GM19463 (cell line): ENCODE measurements at regions not wholly inside any gene's neighbourhood (a gene's known extent, or its start where the extent isn't known, plus 50 kb on each side); places are given as distances from the start of the nearest gene placed in this dataset.
"Not testable (repeated sequence)": the region's sequence is repeated elsewhere in the genome, so short reads cannot be mapped to it uniquely, and the experiment has no call there.

Source experiments
- ATAC-seq: cut with Tn5 transposase; IDR thresholded peaks from one replicate; pipeline ENCODE4 v1.9.1; 2021; ENCODE audit warnings: mild to moderate bottlenecking, moderate library complexity; ENCODE audit not compliant: unreplicated experiment

DNA sequence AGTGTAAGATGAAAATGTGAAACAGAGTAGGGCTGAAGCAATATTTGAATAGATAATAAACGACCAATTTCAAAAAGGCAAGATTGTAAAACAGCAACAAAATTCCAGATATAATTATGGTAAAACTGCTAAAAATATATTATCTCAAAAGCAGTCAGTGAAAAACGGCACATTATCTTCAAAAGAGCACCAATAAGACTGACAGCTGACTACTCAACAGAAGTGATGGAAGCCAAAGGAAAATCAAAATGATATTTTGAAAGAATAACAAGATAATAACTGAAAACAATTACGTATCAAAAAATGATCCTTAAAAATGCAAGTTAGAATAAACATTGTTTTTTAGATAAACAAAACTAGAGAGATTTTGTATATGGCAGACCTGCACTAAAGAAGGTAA lies 920.6 kb upstream of the FAM98A start:
- ATAC-seq: no peak

DNA sequence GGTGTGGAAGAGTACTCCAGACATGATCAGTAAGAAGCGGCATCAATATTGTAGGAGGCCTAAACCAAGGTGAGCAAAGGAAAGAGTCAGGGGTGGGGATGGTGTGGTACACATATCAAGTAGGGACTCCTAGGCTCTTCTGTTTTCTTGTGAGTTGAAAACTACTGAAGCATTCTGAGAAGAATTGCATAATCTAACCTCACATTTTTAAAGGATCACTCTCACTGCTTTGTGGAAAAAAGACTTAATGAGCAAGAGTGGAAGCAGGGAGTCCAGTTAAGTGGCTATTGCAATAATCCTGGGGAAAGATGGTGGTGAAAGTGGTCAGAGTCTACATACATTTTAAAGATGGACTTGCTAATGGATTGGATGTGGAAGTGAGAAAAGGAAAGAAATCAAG lies 899.5 kb upstream of the FAM98A start:
- no peak for ATAC-seq

DNA sequence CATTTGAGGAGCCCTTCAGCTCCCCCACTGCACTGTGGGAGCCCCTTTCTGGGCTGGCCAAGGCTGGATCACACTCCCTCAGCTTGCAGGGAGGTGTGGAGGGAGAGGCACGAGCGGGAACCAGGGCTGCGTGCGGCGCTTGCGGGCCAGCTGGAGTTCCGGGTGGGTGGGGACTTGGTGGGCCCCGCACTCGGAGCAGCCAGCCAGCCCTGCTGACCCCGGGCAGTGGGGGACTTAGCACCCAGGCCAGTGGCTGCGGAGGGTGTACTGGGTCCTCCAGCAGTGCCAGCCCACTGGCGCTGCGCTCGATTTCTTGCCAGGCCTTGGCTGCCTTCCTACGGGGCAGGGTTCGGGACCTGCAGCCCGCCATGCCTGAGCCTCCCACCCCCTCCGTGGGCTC lies 895.1 kb upstream of the FAM98A start:
- not testable (repeated sequence) for ATAC-seq

DNA sequence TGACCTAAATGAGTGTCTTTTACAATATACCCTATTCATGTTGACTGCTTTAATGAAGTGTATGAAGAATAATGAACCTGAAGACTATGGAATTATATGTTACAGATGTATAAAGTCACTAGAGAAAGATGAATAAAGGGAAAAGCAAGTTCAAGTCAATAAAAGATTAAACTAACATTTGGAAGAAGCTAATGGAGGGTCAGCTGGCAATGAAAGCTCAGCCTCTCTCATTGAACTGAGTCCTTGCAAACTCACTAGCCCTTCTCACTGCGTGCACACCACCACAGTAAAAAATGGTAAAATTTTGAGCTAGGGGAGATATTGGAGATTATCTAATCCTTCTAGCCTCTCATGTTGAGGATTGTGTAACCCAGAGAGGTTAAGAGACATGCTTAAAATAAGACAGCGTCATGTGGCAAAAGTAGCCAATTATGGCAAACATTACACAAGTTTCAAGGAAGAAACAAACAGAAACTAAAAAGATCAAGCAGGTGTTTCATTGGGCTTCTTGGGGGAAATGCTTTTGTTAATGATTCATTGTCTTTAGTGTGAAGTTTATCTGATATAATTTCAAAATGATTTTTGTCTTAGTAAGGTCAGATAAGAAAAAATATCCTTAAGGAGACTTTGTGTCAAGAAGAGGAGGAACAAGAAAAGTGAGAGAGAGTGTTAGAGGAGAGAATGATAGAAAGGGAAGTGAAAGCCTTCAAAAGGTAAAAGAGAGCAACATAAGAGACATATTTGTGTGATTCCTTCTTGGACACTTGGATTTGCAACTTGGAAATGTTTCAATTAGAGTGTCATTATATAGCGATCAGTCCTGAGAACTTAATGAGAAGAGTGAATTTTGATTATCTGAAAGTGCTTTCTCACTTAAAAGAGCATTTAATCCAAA lies 893.7 kb upstream of the FAM98A start:
- peak; percentile 48 for ATAC-seq

DNA sequence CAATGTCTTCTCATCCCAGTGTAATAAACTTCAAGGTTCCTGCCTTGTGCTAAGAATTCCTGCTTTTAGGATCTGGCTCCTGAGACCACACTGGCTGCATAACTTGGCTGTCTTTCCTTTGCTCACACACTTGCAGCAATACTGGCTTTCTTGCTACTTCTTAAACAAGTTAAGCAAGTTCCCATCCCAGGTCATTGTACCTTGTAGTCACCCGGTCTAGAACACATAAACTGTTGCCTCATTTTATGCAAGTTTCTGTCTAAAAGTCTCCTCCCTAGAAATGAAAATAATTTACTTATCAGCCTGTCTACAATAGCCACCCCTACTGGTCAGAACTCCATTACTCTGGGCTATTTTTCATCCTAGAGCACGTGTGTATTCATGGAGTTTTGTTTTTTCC lies 887.9 kb upstream of the FAM98A start:
- ATAC-seq: no peak

DNA sequence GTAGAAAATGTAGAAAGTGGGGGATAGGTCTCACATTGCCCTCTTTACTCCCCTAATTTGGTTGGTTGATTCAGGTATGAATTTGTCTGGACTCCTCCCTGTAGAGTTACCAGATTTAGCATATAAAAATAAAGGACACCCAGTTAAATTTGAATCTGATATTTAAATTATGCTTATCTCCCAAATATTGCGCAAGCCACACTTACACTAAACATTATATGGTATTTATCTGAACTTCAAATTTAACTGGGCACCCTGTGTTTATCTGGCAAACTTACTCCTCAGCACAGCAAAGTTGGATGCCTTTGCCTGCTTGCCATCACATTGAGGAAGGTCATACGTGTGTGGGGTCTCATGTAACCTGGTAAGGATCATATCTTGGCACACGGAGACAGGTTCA lies 882.4 kb upstream of the FAM98A start:
- no peak for ATAC-seq

DNA sequence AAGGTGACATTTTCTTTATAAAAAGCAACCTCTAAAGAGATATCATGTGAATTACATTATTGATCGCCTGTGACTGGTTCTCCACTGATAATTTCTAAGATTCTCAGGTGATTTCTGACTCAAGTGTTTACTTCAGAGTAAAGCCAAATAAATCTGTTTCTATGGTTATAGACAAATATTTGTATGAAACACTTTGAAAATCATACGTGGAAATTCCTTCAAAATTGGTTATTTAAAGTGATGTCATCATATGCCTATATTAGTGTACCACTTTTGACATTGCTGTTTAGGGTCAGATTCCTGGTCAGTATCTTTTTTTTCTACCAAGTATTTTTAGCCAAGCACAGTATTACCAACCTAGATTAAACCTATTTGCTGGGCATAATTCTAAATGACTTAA lies 881.3 kb upstream of the FAM98A start:
- no peak for ATAC-seq

DNA sequence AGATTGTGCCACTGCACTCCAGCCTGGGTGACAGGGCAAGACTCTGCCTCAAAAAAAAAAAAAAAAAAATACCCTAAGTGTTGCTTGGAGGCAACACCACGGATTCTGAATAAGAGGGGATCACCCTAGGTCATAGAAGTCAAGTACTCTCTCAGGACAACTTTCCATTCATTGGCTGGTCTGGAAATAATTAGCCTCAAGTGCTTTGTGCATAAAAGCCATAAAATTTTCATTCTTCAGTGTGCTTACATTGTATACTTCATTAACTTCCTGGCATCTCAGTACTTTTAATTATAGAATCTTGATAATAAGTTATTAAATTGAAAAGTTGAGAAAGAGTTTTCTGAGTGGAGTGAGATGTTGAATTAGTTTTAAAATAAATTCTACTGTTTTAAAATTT lies 876.1 kb upstream of the FAM98A start:
- no peak for ATAC-seq

DNA sequence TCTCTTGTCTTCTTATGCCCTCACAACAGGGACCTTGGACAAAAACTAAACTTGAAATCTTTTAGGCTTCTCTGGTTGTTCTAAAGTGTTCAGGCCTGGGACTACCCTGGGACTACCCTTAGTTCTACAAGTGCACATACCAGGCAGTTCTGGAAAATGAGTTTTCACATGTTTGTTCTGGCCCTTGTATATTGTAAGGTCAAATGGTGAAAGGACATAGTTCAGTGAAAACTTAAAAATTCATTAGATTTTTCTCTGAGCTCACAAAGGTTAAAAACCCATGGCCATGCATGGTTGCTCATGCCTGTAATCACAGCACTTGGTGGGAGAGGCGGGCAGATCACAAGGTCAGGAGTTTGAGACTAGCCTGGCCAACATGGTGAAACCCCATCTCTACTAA lies 875.5 kb upstream of the FAM98A start:
- ATAC-seq: no peak

DNA sequence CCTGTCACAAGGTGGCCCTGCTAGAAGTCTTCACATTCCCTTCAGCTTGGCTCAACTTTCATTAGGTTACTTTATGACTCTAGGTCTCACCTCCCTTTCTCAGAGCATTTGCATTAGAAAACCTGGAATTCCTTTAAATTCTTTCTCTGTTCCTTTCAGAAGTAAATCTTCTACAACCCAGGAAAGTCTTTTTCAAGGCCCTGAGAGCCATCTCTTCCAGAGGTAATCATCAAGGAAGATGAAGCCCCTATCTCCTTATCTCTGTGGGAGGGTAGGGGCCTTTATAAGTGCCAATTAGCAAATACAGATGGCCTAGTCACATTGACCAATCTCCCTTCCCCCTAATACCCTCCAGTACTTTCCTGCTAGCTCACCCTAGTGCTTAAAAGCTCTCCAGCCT lies 848.0 kb upstream of the FAM98A start:
- no peak for ATAC-seq

DNA sequence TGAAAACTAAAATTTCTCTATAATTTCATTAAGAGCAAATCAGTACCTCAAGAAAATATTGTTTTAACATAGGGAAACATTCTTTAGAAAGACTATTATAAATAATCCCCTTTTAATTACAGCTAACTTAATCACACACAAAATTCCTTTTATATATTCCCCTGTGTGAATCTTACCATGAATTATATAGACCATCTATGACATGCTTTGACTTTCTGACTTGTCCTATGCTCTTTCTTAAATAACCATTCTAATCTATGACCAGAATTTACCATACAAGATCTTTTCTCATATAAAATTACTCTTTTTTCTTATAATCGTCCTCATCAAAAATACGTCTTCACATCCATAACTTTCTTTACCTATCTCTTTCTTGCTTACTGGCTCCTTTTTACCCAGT lies 824.2 kb upstream of the FAM98A start:
- ATAC-seq: no peak

DNA sequence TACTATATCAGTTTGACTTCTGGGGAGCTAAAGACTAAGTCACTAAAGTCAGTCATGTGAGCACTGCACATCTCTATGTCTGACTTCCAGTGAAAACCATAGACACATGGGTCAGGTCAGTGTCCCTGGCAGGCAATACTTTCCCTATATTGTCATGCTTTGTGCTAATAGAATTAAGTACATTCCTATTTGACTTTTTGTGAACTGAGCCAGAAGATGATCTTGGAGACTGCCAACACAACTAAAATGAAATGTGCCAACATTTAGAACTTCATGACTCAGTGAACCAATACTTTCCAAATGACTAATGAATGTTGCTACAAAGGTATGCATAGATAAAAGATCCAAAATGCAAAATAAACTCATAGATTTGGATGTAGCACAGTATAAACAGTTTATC lies 820.8 kb upstream of the FAM98A start:
- ATAC-seq: no peak

DNA sequence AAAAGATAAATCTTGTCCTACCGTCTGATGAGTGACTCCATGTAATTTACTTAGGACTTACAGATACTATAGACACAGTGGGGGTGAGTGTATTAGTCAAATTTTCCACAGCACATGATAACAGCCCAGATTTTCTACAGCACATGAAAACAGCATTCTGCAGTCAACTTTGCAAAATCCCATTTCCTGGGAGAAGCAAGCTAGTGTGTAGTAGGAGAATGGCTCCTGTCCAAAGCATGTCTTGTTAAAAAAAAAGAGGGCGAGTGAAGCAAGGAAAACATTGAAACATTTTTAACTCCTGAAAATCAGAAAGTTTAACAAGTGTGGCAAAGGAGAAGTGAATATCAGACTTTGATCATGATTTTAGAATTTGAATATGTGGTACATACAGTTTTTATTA lies 817.8 kb upstream of the FAM98A start:
- ATAC-seq: no peak

DNA sequence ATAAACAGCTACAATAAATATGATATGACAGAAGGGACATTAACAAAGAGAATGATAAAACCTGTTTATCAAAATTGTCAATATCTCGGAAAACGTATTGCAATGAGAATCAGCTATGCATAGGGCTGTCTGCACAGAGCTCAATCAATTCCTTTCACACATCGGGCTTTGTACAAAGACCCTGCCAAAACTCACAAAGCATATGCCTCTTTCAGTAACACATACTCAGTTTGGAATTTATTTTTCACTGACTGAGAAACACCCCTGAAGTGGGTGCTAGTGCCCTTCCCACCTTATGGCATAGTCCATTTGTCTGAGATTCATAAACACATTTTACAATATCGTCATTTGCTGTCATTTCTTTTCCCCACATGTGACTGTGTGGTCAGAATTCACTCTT lies 815.8 kb upstream of the FAM98A start:
- ATAC-seq: no peak

DNA sequence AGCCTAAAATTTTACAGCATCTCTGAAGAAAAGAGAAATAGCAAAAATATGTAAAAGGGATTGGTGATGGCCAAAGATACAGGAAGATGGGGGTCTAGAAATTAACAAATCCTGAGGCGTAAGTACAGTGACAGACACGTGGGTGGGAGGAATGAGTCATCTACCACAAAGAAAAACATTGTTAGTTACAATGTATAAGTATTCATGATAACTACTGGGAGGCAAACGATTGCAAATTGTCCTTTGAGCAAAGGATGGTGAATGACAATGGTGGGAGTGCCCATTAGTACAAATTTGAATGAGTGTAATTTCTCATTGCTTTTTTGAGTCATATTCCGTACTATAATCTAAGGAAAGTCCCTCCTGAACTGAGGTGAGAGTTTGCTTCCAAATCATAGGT lies 809.0 kb upstream of the FAM98A start:
- ATAC-seq: no peak

DNA sequence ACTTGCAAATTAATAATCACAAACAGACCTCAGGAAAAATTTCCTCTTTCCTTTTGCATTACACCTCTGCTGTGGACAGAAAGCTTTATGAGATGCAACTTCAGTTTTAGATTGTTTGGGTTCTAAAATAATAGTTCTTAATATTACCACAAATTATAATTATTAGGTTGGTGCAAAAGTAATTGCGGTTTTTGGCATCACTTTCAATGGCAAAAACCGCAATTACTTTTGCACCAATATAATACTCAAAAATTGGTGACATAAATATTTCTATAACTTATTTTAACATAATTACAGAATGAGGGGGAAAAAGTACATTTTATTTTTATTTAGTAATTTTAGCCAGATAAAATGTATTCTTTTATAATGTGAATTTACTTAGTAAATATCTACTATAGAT lies 804.4 kb upstream of the FAM98A start:
- no peak for ATAC-seq

DNA sequence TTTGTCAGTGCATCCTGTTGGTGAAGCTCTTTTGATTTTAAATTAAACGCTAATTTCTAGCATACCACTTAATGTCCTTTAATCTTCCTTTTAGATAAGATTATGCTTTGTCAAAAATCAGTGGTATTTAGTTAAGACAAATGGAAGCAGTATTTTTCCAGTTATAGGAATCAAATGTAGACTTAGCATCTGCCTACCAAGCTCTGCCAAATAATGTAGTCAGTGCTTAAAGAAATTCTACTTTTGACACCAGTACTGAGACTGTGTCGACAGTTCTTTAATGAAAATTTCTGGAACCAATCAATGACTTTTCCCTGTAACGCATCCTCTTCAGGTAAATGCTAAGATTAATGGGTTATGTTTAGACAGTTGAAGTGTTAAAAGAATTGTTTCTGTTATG lies 803.3 kb upstream of the FAM98A start:
- no peak for ATAC-seq

DNA sequence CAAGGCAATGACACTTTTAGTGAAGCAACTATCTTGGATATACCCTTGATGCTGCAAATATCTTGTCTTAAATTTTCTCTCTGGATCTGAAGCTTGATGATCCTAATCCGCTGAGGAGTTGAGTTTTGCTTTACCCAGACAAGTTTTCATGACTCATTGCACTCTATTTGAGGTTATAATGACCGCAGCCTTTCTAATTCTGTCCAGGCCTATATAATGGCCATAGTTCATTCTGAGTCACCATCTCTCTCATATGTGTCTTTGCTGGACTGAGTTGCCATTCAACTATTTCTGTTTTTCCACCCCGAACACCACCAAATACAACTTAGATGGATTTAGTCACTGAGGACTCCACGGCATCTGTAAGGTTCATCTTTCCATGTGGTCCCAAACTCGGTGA lies 802.1 kb upstream of the FAM98A start:
- peak; percentile 62 for ATAC-seq

DNA sequence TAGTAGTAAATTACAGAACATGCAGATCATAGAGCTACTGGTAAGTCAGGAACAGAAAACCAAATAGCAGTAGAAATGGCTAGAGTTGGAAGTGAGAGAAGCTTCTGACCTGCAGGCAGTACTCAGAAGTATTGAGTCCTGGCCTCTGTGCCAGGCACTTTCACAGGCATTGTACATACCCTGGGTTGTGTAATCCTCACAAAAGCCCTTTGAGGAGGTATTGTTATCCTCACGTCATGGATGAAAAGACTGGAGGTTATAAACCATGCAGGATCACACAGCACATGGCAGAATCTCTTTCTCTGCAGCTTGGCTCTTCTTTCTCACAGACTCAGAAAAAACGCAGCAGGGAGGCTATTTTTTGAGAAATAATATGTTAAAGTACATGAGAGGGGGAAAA lies 789.3 kb upstream of the FAM98A start:
- ATAC-seq: no peak

DNA sequence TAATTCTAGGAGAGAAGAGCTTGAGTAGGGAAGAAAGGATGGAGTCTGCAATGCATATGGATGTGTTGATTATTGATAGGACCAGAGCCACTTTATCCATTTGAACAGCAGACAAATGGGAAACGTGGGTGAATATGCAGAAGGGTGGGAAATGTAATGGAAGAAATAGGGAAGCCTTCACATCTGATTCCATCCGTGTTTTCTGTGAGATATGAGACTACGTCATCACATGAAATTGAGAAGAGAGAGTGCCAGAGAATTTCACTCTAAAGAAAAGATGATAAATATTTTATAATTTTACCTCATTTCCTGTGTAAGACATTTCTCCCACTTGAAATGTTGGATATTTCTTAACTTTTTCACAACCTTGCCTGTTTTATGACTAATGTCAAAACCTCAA lies 788.4 kb upstream of the FAM98A start:
- ATAC-seq: no peak

DNA sequence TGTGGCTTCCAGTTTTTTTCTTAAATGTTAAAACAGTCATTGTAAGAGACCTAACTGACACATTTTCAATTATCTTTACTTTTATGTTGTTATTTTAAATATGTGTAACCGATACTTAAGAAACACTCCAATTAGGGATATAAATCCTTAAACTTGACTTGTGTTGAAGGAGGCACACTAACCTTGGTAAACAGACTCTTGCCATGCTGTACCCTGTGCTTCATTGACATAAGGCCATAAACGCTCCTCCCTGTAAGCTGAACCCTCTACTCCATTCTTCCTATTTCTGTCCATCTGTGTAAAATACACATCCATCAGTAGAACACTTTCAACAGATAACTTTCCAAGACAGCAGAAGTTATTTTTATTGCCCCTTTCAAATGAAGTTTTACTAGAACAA lies 780.5 kb upstream of the FAM98A start:
- ATAC-seq: no peak

DNA sequence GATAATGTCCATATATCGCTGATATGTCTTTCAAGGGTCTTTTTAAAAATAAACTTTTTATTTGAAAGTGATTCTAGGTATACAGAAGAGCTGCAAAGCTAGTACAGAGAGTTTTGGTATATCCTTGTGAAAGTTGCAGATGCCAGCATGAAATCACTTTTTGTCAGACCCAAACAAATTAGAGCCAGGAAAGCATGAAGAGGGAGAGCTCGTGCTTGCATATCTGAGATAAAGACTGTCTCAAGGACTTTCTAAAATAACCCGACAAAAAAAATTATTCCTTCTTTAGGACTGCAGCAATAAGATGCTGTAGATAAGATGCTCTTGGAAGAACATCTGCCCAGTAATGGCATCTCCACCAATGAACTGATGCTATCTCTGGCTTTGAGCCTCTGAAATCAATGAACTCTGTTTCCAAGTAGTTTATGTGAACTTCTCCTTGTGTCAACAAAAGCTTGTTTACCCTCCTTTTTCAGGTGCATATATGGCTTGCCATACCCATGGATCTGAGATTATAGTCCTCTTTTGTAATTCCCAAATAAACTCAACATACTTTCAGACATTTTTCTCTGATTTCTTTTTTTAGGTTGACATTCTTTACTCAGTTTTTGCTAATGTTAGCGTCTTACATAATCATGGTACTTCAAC lies 774.6 kb upstream of the FAM98A start:
- ATAC-seq: no peak

DNA sequence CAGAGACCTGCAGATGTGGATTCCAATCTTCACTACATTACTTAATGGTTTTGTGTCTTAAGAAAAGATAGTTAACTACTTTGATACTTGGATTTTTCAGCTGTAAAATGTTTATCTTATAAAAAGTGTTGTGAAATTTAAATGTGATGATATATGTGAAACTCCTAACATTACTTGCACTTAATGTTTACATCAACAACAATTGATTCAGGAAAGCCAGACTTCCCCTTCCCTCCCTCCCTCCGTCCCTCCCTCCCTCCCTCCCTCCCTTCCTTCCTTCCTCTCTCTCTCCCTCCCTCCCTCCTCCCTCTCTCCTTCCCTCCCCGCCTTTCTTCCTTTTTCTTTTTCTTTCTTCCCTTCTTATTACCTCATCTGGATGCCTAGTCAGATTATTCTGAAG lies 773.9 kb upstream of the FAM98A start:
- no peak for ATAC-seq
